ENCODE measurements at regions not wholly inside any gene's neighbourhood (a gene's known extent, or its start where the extent isn't known, plus 50 kb on each side); places are given as distances from the start of the nearest gene placed in this dataset.

- no peaks in the 10 kb centered on the region for H3F3A ChIP-seq (ENCODE audit: insufficient read depth, low read length)
- H3K4me2 ChIP-seq (ENCODE audit: low read depth, low read length) = no peak overlapping the region
- no peak overlapping the region for H3K9ac ChIP-seq (ENCODE audit: low read length)
- no peaks in the 10 kb centered on the region for H3K4me1 ChIP-seq (ENCODE audit: low read length)
- H3K27me3 ChIP-seq (replicated peaks; ENCODE audit: insufficient read depth, low read length) = no peaks in the 10 kb centered on the region
- H3K27ac ChIP-seq (ENCODE audit: low read length) = no peak overlapping the region
- H3K9me3 ChIP-seq (replicated peaks; ENCODE audit: insufficient read depth, low read length) = no peaks in the 10 kb centered on the region
- H2AFZ ChIP-seq (ENCODE audit: low read length) = no peak overlapping the region
- no peak for TF ChIP-seq CTCF (IDR thresholded peaks at IDR 0.05; ENCODE audit: low read length)
- no peak for TF ChIP-seq EZH2phosphoT487 (IDR thresholded peaks at IDR 0.05; ENCODE audit: low read length)
- no peak for TF ChIP-seq EZH2 (optimal IDR thresholded peaks at IDR 0.05; ENCODE audit: low read depth, low read length)
- no peaks in the 10 kb centered on the region for H4K20me1 ChIP-seq (ENCODE audit: insufficient read depth, low read length)
- H3K4me3 ChIP-seq (ENCODE audit: low read length) = no peak overlapping the region
- H3K9me2 ChIP-seq (replicated peaks; ENCODE audit: insufficient read depth, low read length) = no peaks in the 10 kb centered on the region
- H3K36me3 ChIP-seq (replicated peaks; ENCODE audit: insufficient read depth, low read length) = no peaks in the 10 kb centered on the region
- DNase-seq = no peak
- no peaks in the 10 kb centered on the region for H3K79me2 ChIP-seq (ENCODE audit: low read length)
Measured at GRCh38 chr11:32266601-32267000, 168.7 kb downstream of the WT1 start.

DNA sequence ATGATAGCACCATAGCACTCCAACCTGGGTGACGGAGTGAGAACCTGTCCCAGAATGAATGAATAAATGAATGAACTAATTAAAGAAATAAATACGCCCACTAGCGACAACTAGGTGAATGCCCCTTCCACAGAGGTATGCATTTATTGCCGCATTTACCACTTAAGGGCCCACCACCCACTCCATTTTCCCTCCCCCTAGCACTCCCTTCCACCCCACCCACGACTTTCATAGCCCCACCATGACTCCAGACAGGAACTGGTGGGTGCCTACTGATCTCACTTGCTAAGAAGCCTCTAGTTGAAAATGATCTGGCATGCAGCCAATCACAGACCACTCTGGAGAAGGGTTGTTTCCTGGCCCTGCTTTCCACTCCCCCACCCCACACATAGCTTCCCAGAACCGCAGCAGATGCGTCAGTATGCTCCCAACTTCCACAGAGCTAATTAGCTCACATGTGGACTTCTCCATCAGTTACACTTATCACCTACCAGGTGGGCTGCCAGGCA is 167.6 kb downstream of the WT1 start:
- no peaks in the 10 kb centered on the region for H3K27me3 ChIP-seq (replicated peaks; ENCODE audit: insufficient read depth, low read length)
- no peak overlapping the region for H3K4me3 ChIP-seq (ENCODE audit: low read length)
- no peaks in the 10 kb centered on the region for H3F3A ChIP-seq (ENCODE audit: insufficient read depth, low read length)
- no peaks in the 10 kb centered on the region for H4K20me1 ChIP-seq (ENCODE audit: insufficient read depth, low read length)
- H3K4me2 ChIP-seq (ENCODE audit: low read depth, low read length) = no peak overlapping the region
- H3K4me1 ChIP-seq (ENCODE audit: low read length) = no peaks in the 10 kb centered on the region
- no peaks in the 10 kb centered on the region for H3K36me3 ChIP-seq (replicated peaks; ENCODE audit: insufficient read depth, low read length)
- H3K27ac ChIP-seq (ENCODE audit: low read length) = no peak overlapping the region
- H3K9me2 ChIP-seq (replicated peaks; ENCODE audit: insufficient read depth, low read length) = no peaks in the 10 kb centered on the region
- no peaks in the 10 kb centered on the region for H3K9me3 ChIP-seq (replicated peaks; ENCODE audit: insufficient read depth, low read length)
- TF ChIP-seq CTCF (IDR thresholded peaks at IDR 0.05; ENCODE audit: low read length) (no peak), EZH2 (optimal IDR thresholded peaks at IDR 0.05; ENCODE audit: low read depth, low read length) (no peak), EZH2phosphoT487 (IDR thresholded peaks at IDR 0.05; ENCODE audit: low read length) (no peak)
- H2AFZ ChIP-seq (ENCODE audit: low read length) = no peak overlapping the region
- no peak for DNase-seq
- no peak overlapping the region for H3K9ac ChIP-seq (ENCODE audit: low read length)
- no peaks in the 10 kb centered on the region for H3K79me2 ChIP-seq (ENCODE audit: low read length)

DNA sequence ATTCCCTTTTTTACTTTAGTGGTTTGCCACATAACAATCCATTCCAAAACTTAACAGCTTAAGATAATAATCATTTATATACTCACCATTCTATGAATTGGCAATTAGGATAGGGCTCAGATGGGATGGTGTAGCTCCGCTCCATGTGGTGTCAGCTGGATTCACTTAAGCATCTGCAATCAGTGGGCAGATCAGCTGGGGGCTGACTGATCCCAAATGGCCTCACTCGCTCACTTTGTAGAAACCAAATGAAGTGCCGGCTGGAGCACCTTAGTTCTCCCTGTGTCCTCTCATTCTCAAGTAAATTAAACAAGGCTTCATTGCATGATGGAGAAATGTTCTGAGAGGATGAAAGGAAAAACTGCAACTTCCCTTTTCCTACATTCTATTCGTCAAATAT is 161.4 kb downstream of the WT1 start:
- TF ChIP-seq EZH2 (optimal IDR thresholded peaks at IDR 0.05; ENCODE audit: low read depth, low read length) (no peak), CTCF (IDR thresholded peaks at IDR 0.05; ENCODE audit: low read length) (no peak), EZH2phosphoT487 (IDR thresholded peaks at IDR 0.05; ENCODE audit: low read length) (no peak)
- H3K79me2 ChIP-seq (ENCODE audit: low read length) = no peaks in the 10 kb centered on the region
- H3K9me3 ChIP-seq (replicated peaks; ENCODE audit: insufficient read depth, low read length) = no peaks in the 10 kb centered on the region
- no peaks in the 10 kb centered on the region for H3F3A ChIP-seq (ENCODE audit: insufficient read depth, low read length)
- no peak for DNase-seq
- H2AFZ ChIP-seq (ENCODE audit: low read length) = no peak overlapping the region
- H3K4me3 ChIP-seq (ENCODE audit: low read length) = no peak overlapping the region
- H3K27me3 ChIP-seq (replicated peaks; ENCODE audit: insufficient read depth, low read length) = no peaks in the 10 kb centered on the region
- H3K4me2 ChIP-seq (ENCODE audit: low read depth, low read length) = no peak overlapping the region
- no peaks in the 10 kb centered on the region for H3K4me1 ChIP-seq (ENCODE audit: low read length)
- H3K9me2 ChIP-seq (replicated peaks; ENCODE audit: insufficient read depth, low read length) = no peaks in the 10 kb centered on the region
- no peaks in the 10 kb centered on the region for H3K36me3 ChIP-seq (replicated peaks; ENCODE audit: insufficient read depth, low read length)
- H3K9ac ChIP-seq (ENCODE audit: low read length) = no peak overlapping the region
- no peak overlapping the region for H3K27ac ChIP-seq (ENCODE audit: low read length)
- no peaks in the 10 kb centered on the region for H4K20me1 ChIP-seq (ENCODE audit: insufficient read depth, low read length)

All from MM.1S (cell line).